ENCODE measurements at regions not wholly inside any gene's neighbourhood (a gene's known extent, or its start where the extent isn't known, plus 50 kb on each side); places are given as distances from the start of the nearest gene placed in this dataset.

- H3K9me3 ChIP-seq (ENCODE audit: low read depth, low read length) = no peaks in the 10 kb centered on the region
- H3K27me3 ChIP-seq (ENCODE audit: insufficient read depth, low read length) = no peaks in the 10 kb centered on the region
- H3K4me1 ChIP-seq (ENCODE audit: insufficient read depth, low read length) = peaks cover 22% of the 10 kb centered on the region
- H3K4me3 ChIP-seq (ENCODE audit: low read length) = no peak overlapping the region
These were observed 123.5 kb upstream of the HS6ST1 start for GRCh38 chr2:128442053-128442751.

GRCh38 chr2:128442891-128443302 is 124.2 kb upstream of the HS6ST1 start:
- Histone ChIP-seq H3K4me1 (ENCODE audit: insufficient read depth, low read length) (peaks cover 22% of the 10 kb centered on the region), H3K27me3 (ENCODE audit: insufficient read depth, low read length) (no peaks in the 10 kb centered on the region), H3K4me3 (ENCODE audit: low read length) (no peak overlapping the region), H3K9me3 (ENCODE audit: low read depth, low read length) (no peaks in the 10 kb centered on the region)

DNA sequence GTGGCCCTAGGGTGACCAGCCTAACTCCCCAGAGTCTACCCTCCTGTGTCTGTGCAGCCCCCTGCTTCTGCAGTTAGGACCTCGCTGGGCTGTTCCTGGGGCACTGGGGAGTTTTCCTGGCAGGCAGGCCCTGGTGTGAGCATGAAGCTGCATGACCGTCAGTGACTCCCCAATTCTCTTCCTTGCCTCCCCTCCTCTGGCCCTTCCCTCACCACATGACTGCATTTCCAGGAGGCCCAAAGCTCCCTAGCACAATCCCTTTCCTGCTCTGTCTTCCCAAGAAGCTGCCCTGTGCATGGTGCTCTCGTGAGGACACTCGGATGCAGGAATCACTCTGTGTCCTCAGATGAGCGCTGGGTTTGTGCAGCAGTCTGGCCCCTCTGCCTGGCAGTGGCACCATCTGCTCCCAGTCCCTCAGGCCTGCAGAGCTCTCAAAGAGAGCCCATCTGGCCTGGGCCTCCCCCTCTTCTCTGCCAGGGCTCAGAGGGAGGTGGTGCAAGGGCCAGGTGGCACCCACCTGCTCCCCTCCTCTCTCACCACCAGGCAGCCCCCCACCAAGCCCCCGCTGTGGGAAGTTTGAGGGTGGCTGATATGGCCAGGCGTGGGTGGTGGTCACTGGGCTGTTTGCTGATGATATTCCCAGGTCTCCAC is 125.6 kb upstream of the HS6ST1 start:
- Histone ChIP-seq H3K4me1 (ENCODE audit: insufficient read depth, low read length) (peaks cover 22% of the 10 kb centered on the region), H3K9me3 (ENCODE audit: low read depth, low read length) (no peaks in the 10 kb centered on the region), H3K4me3 (ENCODE audit: low read length) (no peak overlapping the region), H3K27me3 (ENCODE audit: insufficient read depth, low read length) (no peaks in the 10 kb centered on the region)

- no peaks in the 10 kb centered on the region for H3K27me3 ChIP-seq (ENCODE audit: insufficient read depth, low read length)
- peaks cover 22% of the 10 kb centered on the region for H3K4me1 ChIP-seq (ENCODE audit: insufficient read depth, low read length)
- H3K9me3 ChIP-seq (ENCODE audit: low read depth, low read length) = no peaks in the 10 kb centered on the region
- H3K4me3 ChIP-seq (ENCODE audit: low read length) = no peak overlapping the region
These were observed 126.3 kb upstream of the HS6ST1 start for GRCh38 chr2:128444816-128445522.

DNA sequence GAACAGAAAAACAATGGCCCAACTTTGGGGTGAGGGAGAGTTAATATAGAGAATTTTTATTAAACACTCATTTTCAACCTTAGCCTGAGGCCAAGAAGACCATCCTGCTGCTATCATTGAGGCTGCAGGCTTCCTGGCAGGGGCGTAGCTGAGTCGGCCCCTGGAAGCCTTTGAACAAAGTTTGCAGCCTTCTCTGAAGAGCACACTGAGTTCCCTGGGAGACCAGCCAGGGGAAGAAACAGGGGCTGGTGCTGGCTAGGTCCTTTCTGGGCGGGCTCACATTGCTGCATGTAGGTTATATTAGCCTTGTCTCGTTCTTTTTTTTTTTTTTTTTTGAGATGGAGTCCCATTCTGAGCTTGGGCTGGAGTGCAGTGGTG is 126.8 kb upstream of the HS6ST1 start:
- Histone ChIP-seq H3K9me3 (ENCODE audit: low read depth, low read length) (no peaks in the 10 kb centered on the region), H3K4me3 (ENCODE audit: low read length) (no peak overlapping the region), H3K27me3 (ENCODE audit: insufficient read depth, low read length) (no peaks in the 10 kb centered on the region), H3K4me1 (ENCODE audit: insufficient read depth, low read length) (peaks cover 22% of the 10 kb centered on the region)

DNA sequence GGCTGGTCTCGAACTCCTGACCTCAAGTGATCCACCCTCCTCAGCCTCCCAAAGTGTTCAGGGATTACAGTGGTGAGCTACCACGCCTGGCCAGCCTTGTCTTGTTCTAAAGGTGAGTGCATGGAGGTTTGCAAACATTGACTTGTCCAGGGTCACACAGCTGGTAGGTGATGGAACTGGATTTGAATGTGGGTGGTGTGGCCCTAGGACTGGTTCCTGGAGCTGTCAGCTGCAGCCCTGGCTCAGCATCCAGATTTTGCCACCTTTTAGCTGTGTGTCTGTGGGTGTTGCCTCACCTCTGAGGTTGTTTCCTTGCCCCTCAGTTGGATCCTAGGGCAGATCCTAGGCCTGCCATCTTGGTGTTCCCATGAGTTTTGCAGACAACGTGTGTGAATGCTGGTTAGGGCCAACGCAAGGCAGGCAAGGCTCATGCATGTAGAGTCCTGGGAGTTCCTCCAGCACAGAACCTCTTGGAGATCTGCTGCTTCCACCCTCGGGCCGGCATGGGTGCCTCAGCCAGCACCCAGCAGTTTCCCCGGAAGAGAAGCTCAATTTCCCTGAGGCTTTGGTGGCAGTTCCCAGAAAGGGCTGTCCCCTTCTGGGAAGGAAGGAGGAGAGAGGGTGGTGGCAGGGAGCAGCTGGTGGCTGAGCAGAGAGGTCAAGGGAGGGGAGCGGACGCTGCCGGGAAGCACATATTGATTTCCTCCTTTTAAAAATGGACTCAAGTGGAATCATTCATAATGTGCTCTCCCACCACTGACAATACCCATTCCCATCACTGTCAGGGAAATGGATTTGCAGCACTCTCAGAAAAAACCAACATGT is 127.6 kb upstream of the HS6ST1 start:
- H3K4me1 ChIP-seq (ENCODE audit: insufficient read depth, low read length) = peaks cover 22% of the 10 kb centered on the region
- H3K27me3 ChIP-seq (ENCODE audit: insufficient read depth, low read length) = no peaks in the 10 kb centered on the region
- H3K9me3 ChIP-seq (ENCODE audit: low read depth, low read length) = no peaks in the 10 kb centered on the region
- H3K4me3 ChIP-seq (ENCODE audit: low read length) = no peak overlapping the region

GRCh38 chr2:128446874-128447537 is 128.3 kb upstream of the HS6ST1 start:
- Histone ChIP-seq H3K9me3 (ENCODE audit: low read depth, low read length) (no peaks in the 10 kb centered on the region), H3K4me3 (ENCODE audit: low read length) (no peak overlapping the region), H3K27me3 (ENCODE audit: insufficient read depth, low read length) (no peaks in the 10 kb centered on the region), H3K4me1 (ENCODE audit: insufficient read depth, low read length) (peaks cover 18% of the 10 kb centered on the region)

- Histone ChIP-seq H3K9me3 (ENCODE audit: low read depth, low read length) (no peaks in the 10 kb centered on the region), H3K4me3 (ENCODE audit: low read length) (no peak overlapping the region), H3K27me3 (ENCODE audit: insufficient read depth, low read length) (no peaks in the 10 kb centered on the region), H3K4me1 (ENCODE audit: insufficient read depth, low read length) (peaks cover 12% of the 10 kb centered on the region)
These were observed 128.9 kb upstream of the HS6ST1 start for GRCh38 chr2:128447538-128447995.

- Histone ChIP-seq H3K9me3 (ENCODE audit: low read depth, low read length) (no peaks in the 10 kb centered on the region), H3K4me1 (ENCODE audit: insufficient read depth, low read length) (peaks cover 2% of the 10 kb centered on the region), H3K27me3 (ENCODE audit: insufficient read depth, low read length) (no peaks in the 10 kb centered on the region), H3K4me3 (ENCODE audit: low read length) (no peak overlapping the region)
These were observed 129.9 kb upstream of the HS6ST1 start for GRCh38 chr2:128448331-128449225.

GRCh38 chr2:128449226-128450061 is 130.8 kb upstream of the HS6ST1 start:
- no peaks in the 10 kb centered on the region for H3K4me1 ChIP-seq (ENCODE audit: insufficient read depth, low read length)
- no peak overlapping the region for H3K4me3 ChIP-seq (ENCODE audit: low read length)
- H3K27me3 ChIP-seq (ENCODE audit: insufficient read depth, low read length) = no peaks in the 10 kb centered on the region
- H3K9me3 ChIP-seq (ENCODE audit: low read depth, low read length) = no peaks in the 10 kb centered on the region

DNA sequence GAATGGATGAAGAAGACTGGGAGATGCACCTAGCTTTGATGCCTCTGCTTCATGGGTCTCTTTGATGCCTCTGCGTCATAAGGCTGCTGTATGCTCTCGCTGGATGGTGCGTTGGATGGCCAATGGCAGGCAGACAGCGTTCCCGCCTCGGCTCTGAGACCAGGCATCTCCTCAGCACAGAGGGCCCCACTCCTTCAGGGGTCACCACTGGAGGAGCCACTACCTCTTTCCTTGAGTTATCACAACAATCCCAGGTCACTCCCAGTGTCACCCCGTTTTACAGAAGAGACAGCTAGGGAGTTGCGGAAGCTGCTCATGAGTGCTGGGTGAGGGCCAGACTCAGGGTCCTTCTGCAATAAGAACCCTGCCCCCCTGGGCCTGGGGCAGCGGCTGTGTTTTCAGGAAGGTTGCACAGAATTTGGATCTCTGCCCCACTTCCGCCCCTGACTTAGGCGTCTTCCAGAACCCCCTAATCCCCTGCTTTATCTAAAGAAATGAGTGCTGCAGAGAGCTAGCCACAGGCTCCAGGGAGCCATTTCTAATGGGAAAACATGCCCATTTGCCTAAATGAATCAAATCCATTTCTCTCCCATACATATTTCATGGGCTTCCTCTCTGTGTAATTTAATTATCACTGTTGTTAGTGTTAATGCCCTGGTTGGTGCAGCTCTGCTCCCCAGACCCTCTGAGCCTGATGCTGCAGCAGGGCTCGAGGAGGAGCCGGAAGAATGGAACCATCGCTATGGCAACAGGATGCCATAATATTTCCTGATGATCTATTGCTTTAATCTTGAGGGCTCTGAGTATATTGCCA is 131.8 kb upstream of the HS6ST1 start:
- H3K9me3 ChIP-seq (ENCODE audit: low read depth, low read length) = no peaks in the 10 kb centered on the region
- H3K4me1 ChIP-seq (ENCODE audit: insufficient read depth, low read length) = no peaks in the 10 kb centered on the region
- no peaks in the 10 kb centered on the region for H3K27me3 ChIP-seq (ENCODE audit: insufficient read depth, low read length)
- no peak overlapping the region for H3K4me3 ChIP-seq (ENCODE audit: low read length)

Measured in mononuclear cell (primary cell).